Caki2 (cell line): ENCODE measurements at regions not wholly inside any gene's neighbourhood (a gene's known extent, or its start where the extent isn't known, plus 50 kb on each side); places are given as distances from the start of the nearest gene placed in this dataset.

Source experiments
- DNase-seq: peaks from one replicate; pipeline ENCODE4 v3.0.0-alpha.2; 2015; ENCODE audit warnings: low read depth
- in situ Hi-C: cut with HindIII; loops from 2 replicates; pipeline ENCODE4 v1.10.0; 2016; ENCODE audit warnings: low sequenced_read_pairs, low pct_unique_long_range_greater_than_20kb, mixed read lengths

DNA sequence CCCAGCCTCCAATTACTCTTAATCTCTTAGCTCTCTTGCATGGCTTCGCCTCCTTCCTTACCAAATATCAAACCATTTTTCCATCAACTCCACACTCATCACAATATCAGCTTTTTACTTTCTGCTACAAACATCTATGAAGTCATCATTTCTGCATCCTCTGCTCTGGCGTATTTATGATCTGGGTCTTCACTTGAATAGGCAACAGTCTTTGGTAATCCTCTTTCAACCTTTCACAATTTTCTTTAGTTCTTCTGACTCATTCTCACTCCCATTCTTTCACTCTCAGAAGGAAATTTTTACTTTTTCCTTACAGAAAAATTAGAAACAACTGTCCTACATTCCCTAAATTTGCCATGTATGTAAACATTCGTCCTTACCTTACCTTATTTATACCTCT, 522.4 kb downstream of the HDGFL1 start:
- DNase-seq, result no peak
- in situ Hi-C loops, result no loop called here

GRCh38 chr6:23096876-23097275, 527.5 kb downstream of the HDGFL1 start:
- in situ Hi-C loops, result no loop called here
- no peak for DNase-seq

- no peak for DNase-seq
- in situ Hi-C loops, result no loop called here
Observed at GRCh38 chr6:23097566-23097965, 528.2 kb downstream of the HDGFL1 start.

DNA sequence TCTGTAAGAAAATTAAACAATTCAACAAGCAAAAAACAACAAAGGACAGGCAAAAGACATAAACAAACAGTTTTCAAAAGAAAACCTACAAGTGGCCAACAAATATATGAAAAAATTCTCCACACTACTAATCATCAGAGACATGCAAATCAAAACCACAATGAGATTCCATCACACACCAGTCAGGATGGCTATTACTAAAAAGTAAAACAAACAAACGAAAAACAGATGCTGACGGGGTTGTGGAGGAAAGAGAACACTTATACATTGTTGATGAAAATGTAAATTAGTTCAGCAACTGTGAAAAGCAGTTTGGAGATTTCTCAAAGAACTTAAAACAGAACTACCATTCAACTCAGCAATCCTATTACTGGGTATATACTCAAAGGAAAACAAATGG, 537.6 kb downstream of the HDGFL1 start:
- in situ Hi-C loops, result no loop called here
- DNase-seq, result no peak

- in situ Hi-C loops, result no loop called here
- DNase-seq, result no peak
Observed at GRCh38 chr6:23111984-23112383, 542.6 kb downstream of the HDGFL1 start.

DNA sequence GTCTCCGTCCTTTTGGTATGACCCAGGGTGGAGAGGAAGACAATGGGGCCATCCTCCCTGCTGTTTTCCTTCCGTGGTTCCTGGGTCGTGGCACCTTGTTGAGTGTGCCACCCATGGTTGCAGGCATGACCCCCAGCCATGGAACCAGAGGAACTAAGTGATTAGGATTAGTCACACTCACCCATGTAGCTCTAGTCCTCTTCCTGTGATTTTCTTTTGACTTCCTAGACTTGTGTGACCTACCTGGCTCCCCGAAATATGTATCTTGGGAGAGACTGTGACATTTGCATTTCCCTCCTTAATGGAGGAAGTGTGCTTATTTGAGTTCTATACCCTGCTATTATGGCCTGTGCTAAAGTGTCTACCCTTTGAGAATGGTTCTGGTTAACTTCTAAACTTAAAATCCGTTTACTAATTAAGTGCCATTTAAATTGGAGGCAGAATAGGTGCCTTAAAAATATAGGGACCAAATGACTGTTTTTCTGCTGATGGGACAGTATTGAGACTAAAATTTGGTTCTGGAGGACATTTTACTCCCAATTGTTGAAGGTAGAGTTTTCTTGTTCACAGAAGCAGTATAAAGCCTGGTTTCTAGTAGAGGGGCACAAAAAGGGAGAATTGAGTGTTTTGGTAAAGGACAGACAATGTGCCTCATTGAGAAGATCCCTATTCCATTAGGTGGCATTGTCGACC, 545.6 kb downstream of the HDGFL1 start:
- DNase-seq, result no peak
- in situ Hi-C loops, result no loop called here

DNA sequence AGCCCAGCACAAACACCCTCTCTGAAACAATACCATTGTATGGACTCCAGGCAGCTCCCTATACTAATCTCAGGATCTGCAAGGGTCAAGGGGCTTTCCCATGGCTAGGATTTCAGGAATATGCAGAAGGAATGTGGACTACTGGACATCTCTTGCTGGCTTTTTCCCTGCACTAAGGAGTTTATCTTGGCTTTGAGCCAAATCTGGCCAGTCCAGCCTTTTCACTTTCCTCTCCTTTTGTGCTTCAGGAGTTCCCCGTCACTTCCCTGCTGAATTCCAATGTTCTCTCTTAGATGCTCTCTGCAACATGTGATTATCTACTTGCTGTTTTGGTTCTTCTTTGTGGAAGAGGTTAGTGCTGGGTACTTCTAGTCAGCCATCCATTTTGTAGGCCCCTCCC, 568.2 kb downstream of the HDGFL1 start:
- peak; percentile 39 for DNase-seq
- in situ Hi-C loops, result no loop called here

DNA sequence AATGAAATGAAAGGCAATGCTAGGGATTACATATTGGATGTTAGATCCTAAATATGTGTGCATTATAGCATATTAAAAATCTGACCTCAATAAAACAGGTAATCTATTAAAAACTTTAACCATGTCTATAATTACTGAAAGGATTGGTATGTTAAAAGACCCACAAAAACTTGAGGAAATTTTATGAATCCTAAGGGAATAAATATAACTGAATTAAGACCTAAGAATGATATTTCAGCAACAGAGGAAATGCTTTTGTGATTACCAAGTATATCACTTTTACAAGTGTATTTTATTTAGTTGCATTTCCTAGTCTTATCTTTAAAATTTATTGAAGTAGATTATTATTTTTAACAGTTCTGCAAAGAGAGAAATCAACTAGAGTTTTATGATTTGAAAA, 571.5 kb downstream of the HDGFL1 start:
- in situ Hi-C loops, result no loop called here
- DNase-seq, result no peak

DNA sequence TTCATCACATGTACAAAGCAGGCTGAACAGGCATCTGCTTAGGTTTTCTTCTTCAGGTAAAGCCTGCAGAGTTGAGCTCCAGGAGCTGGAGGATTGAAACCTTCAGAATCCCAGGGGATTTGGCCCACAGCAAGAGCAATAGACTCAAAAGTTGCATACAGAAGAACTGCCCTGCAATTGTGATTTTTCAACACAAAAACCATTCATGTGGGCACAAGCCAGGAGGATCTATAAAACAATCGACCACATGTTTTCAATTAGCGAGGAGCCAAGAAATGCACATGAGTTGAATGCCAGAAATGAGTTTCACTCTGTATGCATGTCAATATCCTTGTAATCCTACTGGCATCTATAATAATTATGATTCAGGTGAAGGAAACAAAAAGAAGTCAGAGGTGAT, 576.4 kb downstream of the HDGFL1 start:
- no peak for DNase-seq
- in situ Hi-C loops, result no loop called here

- DNase-seq, result no peak
- in situ Hi-C loops, result no loop called here
Observed at GRCh38 chr6:23154159-23154558, 584.8 kb downstream of the HDGFL1 start.

GRCh38 chr6:23170049-23170448, 600.7 kb downstream of the HDGFL1 start:
- no peak for DNase-seq
- in situ Hi-C loops, result no loop called here

DNA sequence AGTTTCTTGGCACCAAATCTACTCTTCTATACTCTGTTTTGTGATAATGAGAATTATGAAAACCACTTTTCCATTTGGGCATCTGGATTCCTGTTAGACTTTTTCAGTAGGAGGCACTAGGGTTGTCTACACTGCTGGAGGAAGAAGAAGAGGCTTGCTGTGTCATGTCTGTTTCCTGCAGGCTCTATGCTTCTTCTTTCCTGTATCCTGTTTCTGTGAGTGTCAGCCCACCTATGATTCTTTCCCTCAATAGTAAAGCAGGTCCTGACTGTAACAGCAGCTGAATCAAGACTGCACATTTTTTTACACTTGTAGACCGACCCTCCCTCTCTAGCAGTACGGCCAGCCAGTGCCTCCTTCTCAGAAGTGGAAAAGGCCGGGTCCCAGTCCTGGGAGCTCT, 603.9 kb downstream of the HDGFL1 start:
- in situ Hi-C loops, result no loop called here
- DNase-seq, result no peak

DNA sequence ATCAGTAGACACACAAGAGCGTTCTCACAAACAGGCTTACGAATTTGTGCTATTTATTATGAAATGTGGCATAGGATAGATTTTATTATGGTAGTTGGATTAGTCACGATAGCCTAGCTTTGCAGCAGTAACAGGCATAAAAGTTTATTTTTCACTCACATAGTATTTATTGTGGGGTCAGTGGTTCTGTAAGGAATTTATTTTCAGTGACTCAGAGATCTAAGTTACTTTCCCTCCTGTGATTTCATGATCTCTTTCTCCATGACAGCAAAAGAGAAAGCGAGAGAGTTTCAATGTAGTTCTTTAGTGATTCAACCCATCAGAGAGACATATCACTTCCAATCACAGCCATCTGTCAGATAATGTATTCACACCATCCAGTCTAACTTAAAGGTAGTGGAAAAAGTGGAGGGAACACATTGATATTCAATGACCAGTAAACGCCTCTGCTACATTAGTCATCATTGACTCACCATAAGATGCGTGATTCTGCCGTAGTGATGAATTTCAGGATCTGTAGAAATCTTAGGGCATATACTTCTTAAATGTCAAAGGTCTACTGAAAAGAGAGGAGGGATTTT, 605.5 kb downstream of the HDGFL1 start:
- DNase-seq, result peak; percentile 80
- in situ Hi-C loops, result no loop called here

DNA sequence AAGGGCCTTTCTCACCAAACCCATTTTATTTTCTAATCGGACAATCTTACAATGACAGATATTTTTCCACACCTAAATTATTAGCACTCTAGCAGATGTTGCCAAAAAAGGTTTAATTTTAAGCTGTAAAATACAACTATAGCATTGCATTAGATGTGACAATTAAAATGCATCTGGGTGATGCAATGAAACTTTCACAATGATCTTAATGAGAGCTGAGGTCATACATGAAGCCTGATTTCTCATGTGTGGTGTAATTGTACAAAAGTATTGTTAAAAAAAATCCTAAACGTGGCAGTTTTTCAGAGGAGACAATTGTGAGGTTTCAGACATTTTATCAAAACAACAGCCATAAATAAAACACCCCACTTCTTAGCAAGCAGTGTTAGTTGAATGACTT, 606.0 kb downstream of the HDGFL1 start:
- DNase-seq, result no peak

GRCh38 chr6:23176471-23176870, 607.1 kb downstream of the HDGFL1 start:
- in situ Hi-C loops, result no loop called here
- DNase-seq, result no peak

More for the DNA sequence above, 606.0 kb downstream of the HDGFL1 start:
- in situ Hi-C loops, result no loop called here

- in situ Hi-C loops, result no loop called here
- no peak for DNase-seq
Observed at GRCh38 chr6:23176883-23177282, 607.5 kb downstream of the HDGFL1 start.

DNA sequence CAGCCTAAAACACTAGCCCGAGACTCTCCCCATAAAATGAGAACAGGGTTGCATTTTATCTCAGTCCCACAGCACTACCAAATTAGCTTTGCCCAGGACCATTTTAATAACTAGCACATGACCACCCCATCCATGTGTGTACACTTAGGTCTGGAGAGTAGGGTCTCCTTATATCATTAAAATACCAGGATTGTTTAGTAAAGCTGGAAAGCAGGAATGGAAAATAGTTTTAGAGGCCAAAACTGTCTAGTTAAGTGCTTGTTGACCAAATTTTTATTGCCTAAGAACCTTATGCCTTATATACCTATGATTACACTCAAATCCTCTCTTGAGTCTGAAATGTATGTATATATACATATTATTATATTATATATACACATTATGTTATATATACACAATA, 608.4 kb downstream of the HDGFL1 start:
- DNase-seq, result no peak
- in situ Hi-C loops, result no loop called here

- DNase-seq, result no peak
- in situ Hi-C loops, result no loop called here
Observed at GRCh38 chr6:23179994-23180393, 610.6 kb downstream of the HDGFL1 start.

DNA sequence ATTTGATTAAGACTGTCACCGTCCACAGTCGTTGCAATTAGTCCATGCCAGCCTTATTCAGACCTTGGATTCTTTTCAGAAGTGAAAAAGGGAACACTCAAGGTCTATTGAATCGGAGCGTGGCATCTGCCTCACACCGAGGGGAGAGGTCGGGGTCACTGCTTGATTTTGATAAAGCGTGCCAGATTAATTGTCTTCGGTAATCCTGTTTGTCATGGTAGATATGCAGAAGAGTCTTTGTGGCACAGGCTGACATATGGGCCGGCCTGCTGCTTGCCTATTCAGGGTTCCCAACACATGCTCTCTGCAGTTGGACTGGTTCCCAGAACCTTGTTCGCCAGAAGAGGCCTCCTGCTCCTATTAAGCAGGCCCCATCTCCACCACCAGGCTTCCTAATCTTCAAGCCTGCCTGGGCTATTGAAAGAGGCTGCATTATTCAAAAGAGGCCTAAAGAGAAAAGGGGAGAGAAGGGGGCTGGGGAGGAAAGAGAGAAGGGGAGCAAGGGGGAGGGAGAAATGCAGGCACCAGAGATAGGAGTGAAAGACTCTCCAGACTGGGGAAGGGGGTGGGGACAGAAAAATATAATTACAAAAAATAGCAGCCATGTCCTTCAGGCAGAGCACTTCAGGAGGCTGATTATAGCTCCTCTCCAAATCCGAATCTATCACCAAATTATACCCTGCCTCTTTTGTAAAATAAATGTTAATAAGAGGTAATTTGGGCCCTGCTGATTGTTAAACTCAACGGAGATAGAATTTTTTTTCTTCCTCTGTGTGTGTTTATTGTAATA, 611.3 kb downstream of the HDGFL1 start:
- in situ Hi-C loops, result no loop called here
- no peak for DNase-seq
